Effector memory CD4-positive, alpha-beta T cell (primary cell): ENCODE measurements at regions not wholly inside any gene's neighbourhood (a gene's known extent, or its start where the extent isn't known, plus 50 kb on each side); places are given as distances from the start of the nearest gene placed in this dataset.

Source experiments
- DNase-seq, 3 donors: peaks; one replicate each; pipeline ENCODE4 v3.0.0-alpha.2; 2020
- H3K27ac ChIP-seq: 2 replicates; pipeline ENCODE4 v1.7.0; 2013; ENCODE audit warnings: mild to moderate bottlenecking, low read length, moderate library complexity; ENCODE audit not compliant: insufficient read depth, poor library complexity, severe bottlenecking
- H3K27me3 ChIP-seq: replicated peaks from 2 replicates; pipeline ENCODE4 v1.7.0; 2013; ENCODE audit warnings: mild to moderate bottlenecking, low read length; ENCODE audit not compliant: insufficient read depth, control insufficient read depth, poor library complexity, severe bottlenecking
- H3K36me3 ChIP-seq: 2 replicates; pipeline ENCODE4 v1.7.0; 2013; ENCODE audit warnings: mild to moderate bottlenecking, low read length, moderate library complexity; ENCODE audit not compliant: control insufficient read depth, insufficient read depth
- H3K4me1 ChIP-seq: 2 replicates; pipeline ENCODE4 v1.7.0; 2013; ENCODE audit warnings: low read length, mild to moderate bottlenecking; ENCODE audit not compliant: control insufficient read depth, insufficient read depth, poor library complexity, severe bottlenecking
- H3K4me3 ChIP-seq: 2 replicates; pipeline ENCODE4 v1.7.0; 2013; ENCODE audit warnings: low read length, low read depth, mild to moderate bottlenecking; ENCODE audit not compliant: insufficient read depth, poor library complexity, severe bottlenecking
- H3K9me3 ChIP-seq: 2 replicates; pipeline ENCODE4 v1.7.0; 2013; ENCODE audit warnings: mild to moderate bottlenecking, low read length, moderate library complexity; ENCODE audit not compliant: control insufficient read depth

DNA sequence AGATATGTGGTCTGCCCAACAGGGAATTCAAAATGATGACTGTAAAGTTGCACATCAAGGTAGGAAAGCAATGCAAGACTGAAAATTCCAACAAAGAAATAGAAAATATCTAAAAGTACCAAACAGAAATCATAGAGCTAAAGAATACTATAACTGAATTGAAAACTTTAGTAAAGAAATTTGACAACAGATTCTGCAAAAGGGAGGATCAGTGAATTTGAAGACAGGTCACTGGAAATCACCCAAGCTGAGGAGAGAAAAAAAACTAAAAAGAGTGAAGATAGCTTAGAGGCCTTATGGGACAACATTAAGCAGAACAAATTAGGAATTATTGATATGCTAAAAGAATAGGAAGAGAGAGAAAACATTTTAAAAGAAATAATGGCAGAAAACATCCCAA lies 240.6 kb downstream of the SNX13 start:
- no peaks in the 10 kb centered on the region for H3K36me3 ChIP-seq
- no peak overlapping the region for H3K27ac ChIP-seq
- H3K4me3 ChIP-seq: no peak overlapping the region
- H3K27me3 ChIP-seq: no peaks in the 10 kb centered on the region
- no peak for DNase-seq
- H3K9me3 ChIP-seq: peaks cover 8% of the 10 kb centered on the region
- H3K4me1 ChIP-seq: no peaks in the 10 kb centered on the region

GRCh38 chr7:17700138-17700537 lies 240.2 kb downstream of the SNX13 start:
- H3K36me3 ChIP-seq: no peaks in the 10 kb centered on the region
- no peaks in the 10 kb centered on the region for H3K4me1 ChIP-seq
- no peak overlapping the region for H3K4me3 ChIP-seq
- H3K9me3 ChIP-seq: peaks cover 8% of the 10 kb centered on the region
- no peak for DNase-seq
- H3K27me3 ChIP-seq: no peaks in the 10 kb centered on the region
- no peak overlapping the region for H3K27ac ChIP-seq

DNA sequence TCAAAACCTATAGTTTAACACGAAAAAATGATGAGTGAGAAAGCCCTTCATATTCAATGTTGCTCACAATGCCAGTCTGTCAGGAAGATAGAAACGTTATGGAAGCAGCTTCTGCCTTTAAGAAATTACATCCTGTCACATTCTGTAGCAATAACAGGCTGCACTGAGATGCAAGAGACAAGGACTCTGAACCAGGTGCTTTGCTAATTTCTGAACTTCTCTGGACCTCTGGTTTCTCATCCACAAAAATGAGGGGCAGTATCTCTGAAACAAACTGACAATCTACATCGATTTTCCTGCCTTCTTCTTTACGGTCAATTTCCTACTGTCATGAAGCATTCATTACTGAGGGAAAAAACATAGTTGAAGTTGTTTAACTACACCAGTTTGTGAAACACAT lies 234.0 kb downstream of the SNX13 start:
- H3K27me3 ChIP-seq: no peaks in the 10 kb centered on the region
- no peaks in the 10 kb centered on the region for H3K4me1 ChIP-seq
- no peak overlapping the region for H3K4me3 ChIP-seq
- H3K9me3 ChIP-seq: no peaks in the 10 kb centered on the region
- no peak for DNase-seq
- no peak overlapping the region for H3K27ac ChIP-seq
- no peaks in the 10 kb centered on the region for H3K36me3 ChIP-seq

GRCh38 chr7:17706734-17707133 lies 233.6 kb downstream of the SNX13 start:
- no peaks in the 10 kb centered on the region for H3K27me3 ChIP-seq
- H3K4me3 ChIP-seq: no peak overlapping the region
- no peaks in the 10 kb centered on the region for H3K4me1 ChIP-seq
- no peak overlapping the region for H3K27ac ChIP-seq
- peak in 1 of 3 donors; percentile 2 for DNase-seq
- no peaks in the 10 kb centered on the region for H3K9me3 ChIP-seq
- H3K36me3 ChIP-seq: no peaks in the 10 kb centered on the region

DNA sequence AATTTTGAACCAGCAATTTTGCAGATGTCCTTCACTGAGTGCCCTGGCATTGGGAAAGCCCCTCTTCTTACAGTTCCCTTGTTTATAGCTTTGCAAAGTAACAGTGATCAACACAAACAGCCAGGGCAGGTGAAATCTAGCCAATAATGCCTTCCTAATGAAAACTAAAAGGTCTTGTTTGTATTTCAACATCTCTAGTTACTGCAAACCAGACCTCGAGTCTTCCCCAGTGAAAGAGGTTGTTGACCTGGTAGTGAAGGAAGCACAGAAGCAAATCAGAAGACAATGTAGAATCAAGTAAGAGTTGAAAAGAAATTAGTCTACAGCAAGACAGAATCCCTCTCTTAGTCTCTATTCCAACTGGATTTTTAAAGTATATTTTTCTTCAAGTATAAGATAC lies 231.2 kb downstream of the SNX13 start:
- no peaks in the 10 kb centered on the region for H3K27me3 ChIP-seq
- H3K36me3 ChIP-seq: no peaks in the 10 kb centered on the region
- no peak overlapping the region for H3K27ac ChIP-seq
- H3K4me3 ChIP-seq: no peak overlapping the region
- no peak for DNase-seq
- H3K4me1 ChIP-seq: no peaks in the 10 kb centered on the region
- H3K9me3 ChIP-seq: no peaks in the 10 kb centered on the region

DNA sequence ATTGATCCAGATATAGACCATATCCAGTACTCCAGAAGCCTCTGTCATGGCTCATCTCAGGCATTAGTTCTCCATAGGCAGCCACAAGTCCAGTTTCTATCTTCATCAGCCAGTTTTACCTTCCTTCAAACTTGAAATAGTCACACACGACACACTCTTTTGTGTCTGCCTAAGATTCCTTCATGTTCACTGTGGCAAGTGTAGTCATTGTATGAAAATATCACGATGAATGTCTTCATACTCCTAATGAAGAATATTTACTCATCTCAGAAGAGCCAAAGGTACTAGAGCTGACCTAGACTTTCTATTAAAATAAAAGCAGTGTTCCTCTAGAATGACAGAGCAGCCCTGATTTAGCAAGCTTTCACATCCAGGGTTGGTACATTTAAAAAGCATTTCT lies 230.7 kb downstream of the SNX13 start:
- no peaks in the 10 kb centered on the region for H3K9me3 ChIP-seq
- no peak overlapping the region for H3K27ac ChIP-seq
- no peaks in the 10 kb centered on the region for H3K36me3 ChIP-seq
- H3K4me3 ChIP-seq: no peak overlapping the region
- H3K4me1 ChIP-seq: no peaks in the 10 kb centered on the region
- no peak for DNase-seq
- H3K27me3 ChIP-seq: no peaks in the 10 kb centered on the region

DNA sequence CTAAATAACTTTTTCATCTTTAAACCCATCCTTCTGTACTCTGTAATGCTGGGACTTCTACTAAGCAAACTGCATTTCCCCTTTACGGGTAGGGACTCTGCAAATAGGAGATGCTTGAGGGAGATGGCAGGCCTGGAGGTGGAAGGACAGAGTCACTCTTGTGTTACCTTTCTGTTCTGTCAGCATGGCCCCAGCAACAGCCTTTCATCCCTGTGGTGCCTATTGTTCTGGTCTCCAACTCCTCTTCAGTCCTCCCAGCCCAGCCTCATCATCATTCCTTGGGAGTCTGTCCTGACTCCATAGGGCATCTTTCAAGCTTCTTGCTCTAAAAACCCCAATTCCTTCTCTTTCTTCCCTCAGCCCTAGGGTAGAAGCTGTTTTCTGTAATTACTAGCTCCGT lies 230.0 kb downstream of the SNX13 start:
- no peak for DNase-seq
- no peak overlapping the region for H3K27ac ChIP-seq
- no peaks in the 10 kb centered on the region for H3K27me3 ChIP-seq
- no peaks in the 10 kb centered on the region for H3K36me3 ChIP-seq
- no peaks in the 10 kb centered on the region for H3K4me1 ChIP-seq
- no peaks in the 10 kb centered on the region for H3K9me3 ChIP-seq
- no peak overlapping the region for H3K4me3 ChIP-seq

DNA sequence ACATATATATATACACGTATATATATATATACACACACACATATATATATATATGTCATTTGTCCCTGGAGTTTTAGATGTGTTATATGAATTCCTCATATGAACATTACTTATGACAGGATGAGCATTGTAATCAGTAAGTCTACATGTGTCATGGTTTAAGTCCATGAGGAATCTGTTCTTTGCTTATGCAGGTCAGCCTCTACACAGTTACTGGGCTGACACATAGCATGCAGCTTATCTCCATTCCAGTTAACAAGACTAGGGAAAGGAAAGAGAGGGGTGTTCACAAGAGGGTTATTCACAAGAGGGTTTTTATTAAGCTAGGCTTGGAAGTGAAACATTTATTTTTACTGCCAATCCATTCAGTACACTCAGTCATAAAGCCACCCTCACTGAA lies 226.7 kb downstream of the SNX13 start:
- H3K27ac ChIP-seq: no peak overlapping the region
- H3K36me3 ChIP-seq: no peaks in the 10 kb centered on the region
- H3K4me3 ChIP-seq: no peak overlapping the region
- H3K9me3 ChIP-seq: no peaks in the 10 kb centered on the region
- no peak for DNase-seq
- H3K4me1 ChIP-seq: no peaks in the 10 kb centered on the region
- no peaks in the 10 kb centered on the region for H3K27me3 ChIP-seq

DNA sequence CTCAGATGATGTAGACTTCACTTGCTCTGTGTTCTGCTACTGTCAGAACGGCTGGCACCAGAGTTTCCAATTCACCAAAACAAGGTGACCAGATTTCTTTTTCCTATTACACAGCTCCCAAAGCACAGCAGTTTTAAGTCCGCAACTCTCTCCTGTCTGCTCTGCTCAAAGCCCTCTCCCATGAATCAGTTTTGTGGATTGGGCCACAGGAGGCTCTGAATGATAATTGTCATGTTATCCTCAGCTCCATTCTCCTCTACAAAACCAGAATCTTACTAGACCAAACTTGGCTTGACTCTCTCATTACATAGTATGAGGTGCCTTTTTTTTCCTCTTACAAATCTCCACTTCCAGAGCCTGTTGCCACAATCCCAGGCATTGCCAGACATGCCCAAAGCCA lies 223.5 kb downstream of the SNX13 start:
- no peak for DNase-seq
- Histone ChIP-seq H3K36me3 (no peaks in the 10 kb centered on the region), H3K27ac (no peak overlapping the region), H3K9me3 (no peaks in the 10 kb centered on the region), H3K4me1 (no peaks in the 10 kb centered on the region), H3K27me3 (no peaks in the 10 kb centered on the region), H3K4me3 (no peak overlapping the region)

DNA sequence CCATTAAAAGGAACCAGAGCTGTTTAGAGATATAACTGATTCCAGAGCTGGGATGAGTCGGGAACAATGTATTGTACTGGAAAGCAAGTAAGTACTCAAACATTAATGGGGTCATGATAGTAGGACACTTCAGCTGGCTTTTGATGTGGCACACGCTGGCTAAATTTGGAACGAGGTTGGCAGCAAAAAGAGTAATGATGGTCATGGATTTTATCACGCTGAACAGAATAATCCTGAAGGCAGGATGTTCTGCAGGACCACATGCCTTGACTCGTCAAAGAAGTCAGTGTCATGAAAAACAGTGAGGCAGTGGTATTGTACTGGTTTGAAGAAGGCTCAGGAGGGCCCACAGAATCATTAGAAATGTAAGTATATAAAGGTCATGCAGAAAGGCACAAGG lies 220.3 kb downstream of the SNX13 start:
- Histone ChIP-seq H3K27ac (no peak overlapping the region), H3K36me3 (no peaks in the 10 kb centered on the region), H3K4me1 (no peaks in the 10 kb centered on the region), H3K27me3 (no peaks in the 10 kb centered on the region), H3K4me3 (no peak overlapping the region), H3K9me3 (no peaks in the 10 kb centered on the region)
- no peak for DNase-seq

- Histone ChIP-seq H3K4me3 (no peak overlapping the region), H3K27ac (no peak overlapping the region), H3K27me3 (no peaks in the 10 kb centered on the region), H3K9me3 (no peaks in the 10 kb centered on the region), H3K4me1 (no peaks in the 10 kb centered on the region), H3K36me3 (no peaks in the 10 kb centered on the region)
- no peak for DNase-seq
Measured at GRCh38 chr7:17721736-17722285, 218.5 kb downstream of the SNX13 start.
